Adrenal gland (tissue), 5 donors: ENCODE measurements at regions not wholly inside any gene's neighbourhood (a gene's known extent, or its start where the extent isn't known, plus 50 kb on each side); places are given as distances from the start of the nearest gene placed in this dataset.

ENCODE experiments used
- POLR2A ChIP-seq, 2 donors: fragments of 450-650 bp; IDR thresholded peaks; one replicate each; pipeline ENCODE4 v1.6.1; 2017; ENCODE audit warnings: antibody characterized with exemption in 2 of 2, mild to moderate bottlenecking in 2 of 2, moderate library complexity in 1 of 2
- TF ChIP-seq, protein P1 (sequence below), 6 experiments: fragments of 450-650 bp in 4 of 6; fragments of 200-600 bp in 2 of 6; sonication (generic) in 1 of 6; IDR thresholded peaks; 1 replicate in 5 of 6; 2 replicates in 1 of 6; pipeline versions ENCODE4 v1.5.1 to v1.8.0; 2016 to 2021; ENCODE audit warnings: antibody characterized with exemption in 6 of 6, mild to moderate bottlenecking in 2 of 6, moderate library complexity in 1 of 6
- donor health status: DM: no; HTN: no; CAD: no.

DNA sequence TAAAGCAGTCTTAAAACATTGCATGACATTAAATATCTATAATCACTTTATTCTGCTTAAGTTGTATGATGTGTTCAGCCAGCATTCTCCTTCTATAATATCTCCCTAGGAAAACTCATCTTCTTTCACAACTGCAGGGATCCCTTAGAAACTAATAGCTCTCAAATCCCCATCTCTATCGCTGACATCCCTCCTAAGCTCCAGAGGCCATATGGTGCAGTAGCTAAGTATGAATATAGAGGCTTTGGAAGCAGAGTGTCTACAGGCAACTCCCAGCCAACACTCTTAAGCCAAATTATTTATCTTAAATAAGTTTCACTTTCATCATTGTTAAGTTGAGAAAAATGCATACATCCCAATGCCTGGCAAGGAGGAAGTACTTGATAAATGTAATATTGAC is 349.5 kb upstream of the MIR17HG start:
- TF ChIP-seq, protein P1, sequence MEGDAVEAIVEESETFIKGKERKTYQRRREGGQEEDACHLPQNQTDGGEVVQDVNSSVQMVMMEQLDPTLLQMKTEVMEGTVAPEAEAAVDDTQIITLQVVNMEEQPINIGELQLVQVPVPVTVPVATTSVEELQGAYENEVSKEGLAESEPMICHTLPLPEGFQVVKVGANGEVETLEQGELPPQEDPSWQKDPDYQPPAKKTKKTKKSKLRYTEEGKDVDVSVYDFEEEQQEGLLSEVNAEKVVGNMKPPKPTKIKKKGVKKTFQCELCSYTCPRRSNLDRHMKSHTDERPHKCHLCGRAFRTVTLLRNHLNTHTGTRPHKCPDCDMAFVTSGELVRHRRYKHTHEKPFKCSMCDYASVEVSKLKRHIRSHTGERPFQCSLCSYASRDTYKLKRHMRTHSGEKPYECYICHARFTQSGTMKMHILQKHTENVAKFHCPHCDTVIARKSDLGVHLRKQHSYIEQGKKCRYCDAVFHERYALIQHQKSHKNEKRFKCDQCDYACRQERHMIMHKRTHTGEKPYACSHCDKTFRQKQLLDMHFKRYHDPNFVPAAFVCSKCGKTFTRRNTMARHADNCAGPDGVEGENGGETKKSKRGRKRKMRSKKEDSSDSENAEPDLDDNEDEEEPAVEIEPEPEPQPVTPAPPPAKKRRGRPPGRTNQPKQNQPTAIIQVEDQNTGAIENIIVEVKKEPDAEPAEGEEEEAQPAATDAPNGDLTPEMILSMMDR (IDR thresholded peaks at IDR 0.05), result no peak
- no peak for TF ChIP-seq POLR2A (IDR thresholded peaks at IDR 0.05)
